Stimulated activated CD4-positive, alpha-beta T cell treated with anti-CD3 and anti-CD28 coated beads, Interleukin-4, amount 100 ng/mL, for 24 hours (primary cell): ENCODE measurements at regions not wholly inside any gene's neighbourhood (a gene's known extent, or its start where the extent isn't known, plus 50 kb on each side); places are given as distances from the start of the nearest gene placed in this dataset.
A peak's percentile ranks its signal among the peaks of the same experiment; 100 is the strongest.

Experiments
- DNase-seq: peaks from one replicate; pipeline ENCODE4 v3.0.0-alpha.2; 2020

DNA sequence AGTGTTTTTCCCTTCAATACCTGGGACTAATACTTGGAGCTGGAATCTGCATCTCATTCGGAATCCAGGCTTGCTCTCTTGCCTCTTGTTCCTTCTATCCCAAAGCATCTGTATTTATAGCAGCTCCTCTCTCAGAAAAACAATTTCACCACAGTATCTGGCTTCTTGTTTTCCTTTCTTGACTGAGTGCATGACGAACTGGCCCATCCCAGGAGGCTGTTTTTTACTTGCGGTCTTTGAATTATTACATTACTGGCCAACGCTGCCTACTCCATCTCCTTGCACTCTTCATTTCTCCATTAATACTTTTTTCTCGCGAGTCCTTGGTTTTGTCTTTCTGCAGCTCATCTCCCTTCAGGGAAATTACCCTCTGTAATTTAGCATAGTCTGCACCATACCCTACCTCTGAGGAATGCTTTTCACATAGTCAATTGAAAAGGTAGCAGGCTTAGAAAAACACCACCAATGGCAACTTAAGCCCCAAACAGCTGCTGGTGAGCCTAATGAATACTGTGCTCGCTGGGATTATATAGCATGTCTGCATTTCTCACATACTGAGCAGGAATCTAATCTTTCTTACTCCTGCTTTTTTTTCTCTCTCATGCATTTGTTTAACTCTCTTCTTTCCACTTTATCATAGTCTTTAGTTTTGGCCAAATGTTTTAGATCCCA, 277.4 kb upstream of the SESN3 start:
- no peak for DNase-seq

GRCh38 chr11:95507794-95508193, 276.8 kb upstream of the SESN3 start:
- no peak for DNase-seq

- no peak for DNase-seq
Observed at GRCh38 chr11:95506777-95507176, 275.8 kb upstream of the SESN3 start.

DNA sequence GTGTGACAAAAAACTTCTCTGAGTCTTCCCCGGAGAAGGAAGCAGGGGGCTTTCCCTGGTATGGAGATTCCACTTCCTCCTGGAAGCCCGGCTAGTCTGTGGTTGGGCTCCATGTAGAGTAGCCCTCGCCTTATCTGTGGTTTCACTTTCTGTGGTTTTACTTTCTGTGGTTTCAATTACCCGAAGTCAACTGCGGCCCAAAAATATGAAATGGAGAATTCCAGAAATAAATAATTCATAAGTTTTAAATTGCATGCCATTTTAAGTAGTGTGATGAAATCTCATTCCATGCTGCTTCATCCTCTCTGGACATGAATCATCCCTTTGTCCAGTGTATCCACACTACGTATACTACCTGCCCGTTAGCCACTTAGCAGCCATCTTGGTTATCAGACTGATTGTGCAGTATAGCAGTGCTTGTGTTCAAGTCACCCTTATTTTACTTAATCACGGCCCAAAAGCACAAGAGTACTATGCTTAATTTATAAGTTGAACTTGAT, 275.0 kb upstream of the SESN3 start:
- DNase-seq: no peak

GRCh38 chr11:95503047-95503446, 272.0 kb upstream of the SESN3 start:
- DNase-seq: no peak

GRCh38 chr11:95502522-95502921, 271.5 kb upstream of the SESN3 start:
- DNase-seq: no peak

DNA sequence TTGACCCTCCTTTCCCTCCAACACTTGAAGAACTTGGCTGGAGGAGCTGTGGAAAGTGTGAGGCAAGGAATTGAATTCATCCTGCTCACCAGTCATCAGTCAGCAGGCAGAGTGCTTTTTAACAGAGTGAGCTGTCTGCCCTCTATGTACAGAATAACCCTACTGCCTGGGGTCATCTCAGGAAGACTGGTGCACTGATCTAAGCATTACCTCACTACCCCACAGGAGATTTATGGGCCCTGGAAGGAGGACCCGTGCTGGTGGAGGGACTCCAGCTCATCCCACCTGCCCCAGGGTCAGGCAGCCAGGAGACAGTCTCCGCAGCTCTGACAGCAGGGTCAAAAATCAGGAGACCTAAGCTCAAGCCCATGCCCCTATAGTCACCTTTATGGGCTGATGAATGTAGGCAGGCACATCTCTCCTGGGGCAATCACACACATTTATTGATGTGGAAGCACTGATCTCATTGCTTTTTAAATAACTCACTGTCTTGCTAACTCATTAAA, 270.8 kb upstream of the SESN3 start:
- DNase-seq: no peak

DNA sequence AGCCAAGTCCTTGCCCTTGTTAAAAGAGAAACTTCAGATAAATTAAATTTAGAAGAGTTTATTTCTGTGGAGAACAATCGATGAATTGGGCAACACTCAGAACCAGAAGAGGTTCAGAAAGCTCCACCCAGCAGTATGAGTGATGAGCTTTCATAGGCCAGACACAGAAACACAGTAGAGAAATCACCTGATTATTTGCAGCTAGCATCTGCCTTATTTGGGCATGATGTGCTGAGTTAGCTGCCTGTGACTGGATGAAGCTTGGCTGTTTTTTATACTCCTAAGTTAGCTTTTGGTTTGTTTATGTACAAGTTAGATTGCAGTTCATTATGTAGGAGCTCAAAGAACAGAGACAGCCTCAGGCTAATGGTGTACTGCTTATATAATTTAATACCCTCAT, 269.5 kb upstream of the SESN3 start:
- no peak for DNase-seq

DNA sequence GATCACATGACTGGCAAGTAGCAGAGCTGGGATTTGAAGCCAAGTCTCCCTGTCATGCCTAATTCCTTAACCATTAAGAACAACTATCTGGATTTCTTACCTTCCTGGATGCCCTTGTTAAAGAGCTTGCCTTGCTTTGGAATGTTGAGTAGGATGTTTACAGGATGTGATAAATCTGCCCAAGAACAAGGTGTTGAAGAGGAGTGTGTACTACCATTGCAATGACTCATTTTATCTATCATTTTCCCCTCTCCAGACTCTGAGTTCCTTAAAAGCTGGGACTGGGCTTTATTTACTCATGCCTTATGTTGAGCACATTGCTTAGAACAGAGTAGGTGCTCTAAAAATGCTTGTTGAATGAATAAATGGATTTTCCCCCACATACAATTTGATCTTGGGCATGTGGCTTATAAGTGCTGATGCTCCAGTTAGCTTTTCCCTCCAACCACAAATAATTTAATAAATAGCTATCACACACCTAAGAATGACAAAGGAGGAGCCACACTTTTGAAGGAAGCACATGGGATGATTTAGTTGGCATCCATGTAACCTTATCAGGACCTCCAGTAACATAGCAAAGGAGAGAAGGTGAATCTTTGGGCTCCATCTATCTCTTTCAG, 268.6 kb upstream of the SESN3 start:
- DNase-seq: no peak

- DNase-seq: no peak
Observed at GRCh38 chr11:95498722-95499425, 267.9 kb upstream of the SESN3 start.

- no peak for DNase-seq
Observed at GRCh38 chr11:95496901-95497300, 265.9 kb upstream of the SESN3 start.

DNA sequence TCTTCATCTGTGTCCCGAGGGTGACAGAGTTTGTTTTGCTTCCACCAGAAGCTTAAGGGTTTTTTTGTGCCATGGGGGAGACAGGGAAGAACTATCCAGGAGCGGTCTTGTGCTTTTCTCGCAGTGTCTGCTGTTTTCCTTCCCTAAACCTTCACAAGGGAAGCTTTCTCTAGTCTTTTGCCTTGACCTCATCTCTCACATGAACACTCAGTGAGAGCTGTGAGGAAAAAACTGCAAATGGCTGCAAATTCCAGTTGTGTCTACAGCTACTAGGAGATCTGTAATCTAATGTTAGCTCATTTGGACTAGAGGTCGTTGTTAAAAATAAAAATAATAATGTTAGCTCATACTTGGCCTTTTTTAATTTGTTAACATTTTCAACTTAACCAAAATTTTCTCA, 264.7 kb upstream of the SESN3 start:
- DNase-seq: no peak

DNA sequence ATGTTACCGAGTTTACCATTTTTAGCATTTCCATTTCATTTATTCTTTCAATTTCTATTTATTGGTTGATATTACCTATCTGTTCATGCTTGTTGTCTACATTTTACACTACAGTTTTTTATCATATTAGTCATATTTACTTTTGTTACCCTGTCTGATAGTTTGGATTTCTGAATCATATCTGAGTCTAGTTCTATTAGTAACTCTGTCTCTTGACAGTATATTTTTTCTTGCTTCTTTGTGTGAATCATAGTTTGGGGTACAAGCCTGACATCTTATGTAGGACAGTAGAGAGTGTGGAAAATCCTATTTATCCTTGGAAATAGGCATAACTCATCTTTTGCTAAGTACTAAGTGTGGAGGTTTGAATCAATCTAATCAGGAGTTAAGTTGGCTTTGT, 263.9 kb upstream of the SESN3 start:
- DNase-seq: no peak

GRCh38 chr11:95494167-95494566, 263.2 kb upstream of the SESN3 start:
- no peak for DNase-seq

DNA sequence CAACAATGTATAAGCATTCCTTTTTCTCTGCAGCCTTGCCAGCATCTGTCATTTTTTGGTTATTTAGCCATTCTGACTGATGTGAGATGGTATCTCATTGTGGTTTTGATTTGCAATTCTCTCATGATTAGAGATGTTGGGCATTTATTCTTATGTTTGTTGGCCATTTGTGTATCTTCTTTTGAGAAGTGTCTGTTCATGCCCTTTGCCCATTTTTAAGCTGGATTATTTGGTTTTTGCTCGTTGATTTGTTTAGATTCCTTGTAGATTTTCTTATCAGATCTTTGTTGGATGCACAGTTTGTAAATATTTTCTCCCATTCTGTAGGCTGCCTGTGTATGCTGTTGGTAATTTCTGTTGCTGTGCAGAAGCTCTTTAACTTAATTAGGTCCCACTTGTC, 259.6 kb upstream of the SESN3 start:
- no peak for DNase-seq

DNA sequence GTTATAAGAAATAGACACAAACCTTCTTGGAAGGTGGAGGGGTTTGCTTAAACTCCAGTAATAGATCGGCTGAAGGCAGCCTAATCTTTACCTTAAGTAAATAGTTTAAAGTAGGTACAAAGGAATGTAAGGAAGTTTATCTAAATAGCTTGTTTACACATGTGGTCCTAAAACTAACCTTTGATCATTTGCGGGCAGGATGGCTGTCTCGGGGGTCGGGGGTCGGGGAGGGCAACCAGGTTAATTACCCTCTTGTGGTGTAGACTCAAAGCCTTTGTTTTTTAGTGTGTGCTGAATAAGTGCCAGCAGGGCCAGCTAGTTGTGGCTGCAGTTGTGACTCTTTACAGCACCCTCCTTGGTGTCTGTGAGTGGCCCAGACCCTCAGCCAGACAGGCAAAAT, 256.9 kb upstream of the SESN3 start:
- no peak for DNase-seq

GRCh38 chr11:95487391-95487790, 256.4 kb upstream of the SESN3 start:
- DNase-seq: peak; percentile 15

- no peak for DNase-seq
Observed at GRCh38 chr11:95486979-95487378, 256.0 kb upstream of the SESN3 start.

GRCh38 chr11:95486466-95486865, 255.5 kb upstream of the SESN3 start:
- DNase-seq: no peak

DNA sequence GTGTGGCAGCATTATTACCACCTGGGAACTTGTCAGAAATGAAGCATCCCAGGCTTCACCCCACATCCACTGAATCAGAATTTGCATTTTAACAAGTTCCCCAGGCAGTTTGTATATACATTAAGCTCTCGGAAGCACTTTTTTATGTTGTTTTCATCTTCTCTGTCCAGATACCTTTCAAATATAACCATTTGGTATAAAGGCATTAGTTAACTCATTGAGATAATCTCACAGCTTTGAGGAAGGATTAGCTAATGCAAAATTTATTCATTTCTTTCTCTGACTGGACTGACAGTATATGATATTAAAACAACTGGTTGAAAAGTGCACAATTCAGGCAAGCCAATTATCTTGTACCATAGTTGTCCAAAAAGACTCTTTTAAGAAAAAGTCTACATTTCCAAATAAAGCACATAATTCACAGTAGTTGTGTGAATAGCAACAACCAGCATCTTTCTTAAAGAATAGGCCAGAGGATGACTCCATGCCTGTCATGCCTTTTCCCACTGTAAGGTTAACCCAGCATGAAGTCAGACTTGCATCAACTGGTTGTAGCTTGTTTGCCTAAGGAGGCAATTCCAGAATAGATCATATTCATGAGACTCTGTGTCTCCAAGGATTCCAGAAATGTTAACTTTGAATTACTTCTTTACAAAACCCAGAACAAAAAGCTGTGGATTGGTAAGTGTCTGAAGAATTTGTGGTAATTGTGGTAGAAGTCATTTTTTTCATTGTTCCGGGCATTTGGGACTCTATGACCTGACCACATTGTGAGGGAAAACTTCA, 254.3 kb upstream of the SESN3 start:
- DNase-seq: no peak

DNA sequence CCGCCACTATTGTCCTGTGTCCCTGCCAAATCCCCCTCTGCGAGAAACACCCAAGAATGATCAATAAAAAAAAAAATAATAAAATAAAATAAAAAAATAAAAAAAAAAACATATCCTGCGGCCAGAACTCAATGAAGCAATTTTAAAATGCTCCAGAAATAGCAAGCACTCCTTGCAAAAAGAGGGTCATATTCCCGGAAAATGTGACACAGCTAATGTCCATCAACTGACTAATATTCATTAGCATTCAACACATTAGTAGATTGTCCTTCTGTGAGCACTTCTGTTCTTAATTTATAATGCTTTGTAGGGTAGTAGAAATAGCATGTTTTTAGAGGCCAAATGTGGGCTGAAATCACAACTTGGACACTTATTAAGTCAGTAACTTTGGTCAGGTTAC, 252.3 kb upstream of the SESN3 start:
- no peak for DNase-seq

- no peak for DNase-seq
Observed at GRCh38 chr11:95478003-95478402, 247.0 kb upstream of the SESN3 start.

DNA sequence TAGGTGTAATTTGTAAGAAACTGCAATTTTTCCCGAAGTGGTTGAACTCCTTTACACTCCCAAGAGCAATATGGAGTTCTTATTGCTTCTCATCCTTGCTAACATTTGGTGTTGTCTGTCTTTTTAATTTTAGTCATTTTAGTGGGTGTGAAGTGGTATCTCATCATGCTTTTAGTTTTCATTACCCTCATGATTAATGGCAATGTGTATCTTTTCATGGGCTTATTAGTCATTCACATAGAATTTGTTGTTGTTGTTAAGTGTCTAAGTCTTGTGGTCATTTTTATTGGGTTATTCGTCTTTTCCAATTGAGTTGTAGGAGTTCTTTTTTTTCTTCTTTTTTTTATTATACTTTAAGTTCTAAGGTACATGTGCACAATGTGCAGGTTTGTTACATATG, 238.3 kb upstream of the SESN3 start:
- DNase-seq: no peak
